ENCODE measurements at regions not wholly inside any gene's neighbourhood (a gene's known extent, or its start where the extent isn't known, plus 50 kb on each side); places are given as distances from the start of the nearest gene placed in this dataset.

DNA sequence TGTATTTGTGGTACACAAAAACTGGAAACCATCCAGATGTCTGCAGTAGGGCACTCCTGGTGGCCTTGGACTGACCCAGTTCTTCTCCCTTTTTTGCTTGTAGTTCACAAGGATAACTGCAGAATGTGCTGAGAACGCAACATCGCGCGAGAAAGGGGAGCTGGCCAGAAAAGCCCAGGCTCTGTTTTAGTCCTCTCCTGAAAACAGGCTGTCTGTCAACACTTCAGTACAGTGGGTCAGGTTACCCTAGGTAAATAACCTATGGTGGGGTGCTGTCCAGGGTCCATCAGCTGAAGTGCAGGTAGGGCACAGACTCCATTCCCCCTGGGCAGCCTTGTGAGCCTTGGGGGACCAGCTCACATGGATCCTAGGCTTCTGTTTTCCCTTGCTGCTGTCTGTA is 495.8 kb downstream of the MDFIC start:
- no TSS peak for BruUV-seq (replicated peaks)
- H3K4me2 ChIP-seq (ENCODE audit: low read length), result no peak overlapping the region
- no peaks in the 10 kb centered on the region for H3K79me2 ChIP-seq (ENCODE audit: insufficient read depth, low read depth, low read length)
- H4K20me1 ChIP-seq (ENCODE audit: insufficient read depth, low read length), result no peaks in the 10 kb centered on the region
- no peaks in the 10 kb centered on the region for H3K9me2 ChIP-seq (ENCODE audit: insufficient read depth, low read length)
- no peak overlapping the region for H3K4me3 ChIP-seq (ENCODE audit: low read depth, low read length, poor library complexity, severe bottlenecking)
- ChIA-PET POLR2A (no interaction called here), CTCF (ENCODE audit: unreplicated experiment) (no interaction called here)
- TF ChIP-seq, protein P1, sequence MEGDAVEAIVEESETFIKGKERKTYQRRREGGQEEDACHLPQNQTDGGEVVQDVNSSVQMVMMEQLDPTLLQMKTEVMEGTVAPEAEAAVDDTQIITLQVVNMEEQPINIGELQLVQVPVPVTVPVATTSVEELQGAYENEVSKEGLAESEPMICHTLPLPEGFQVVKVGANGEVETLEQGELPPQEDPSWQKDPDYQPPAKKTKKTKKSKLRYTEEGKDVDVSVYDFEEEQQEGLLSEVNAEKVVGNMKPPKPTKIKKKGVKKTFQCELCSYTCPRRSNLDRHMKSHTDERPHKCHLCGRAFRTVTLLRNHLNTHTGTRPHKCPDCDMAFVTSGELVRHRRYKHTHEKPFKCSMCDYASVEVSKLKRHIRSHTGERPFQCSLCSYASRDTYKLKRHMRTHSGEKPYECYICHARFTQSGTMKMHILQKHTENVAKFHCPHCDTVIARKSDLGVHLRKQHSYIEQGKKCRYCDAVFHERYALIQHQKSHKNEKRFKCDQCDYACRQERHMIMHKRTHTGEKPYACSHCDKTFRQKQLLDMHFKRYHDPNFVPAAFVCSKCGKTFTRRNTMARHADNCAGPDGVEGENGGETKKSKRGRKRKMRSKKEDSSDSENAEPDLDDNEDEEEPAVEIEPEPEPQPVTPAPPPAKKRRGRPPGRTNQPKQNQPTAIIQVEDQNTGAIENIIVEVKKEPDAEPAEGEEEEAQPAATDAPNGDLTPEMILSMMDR (conservative IDR thresholded peaks at IDR 0.05; ENCODE audit: low read length), result no peak
- TF ChIP-seq EZH2phosphoT487 (IDR thresholded peaks at IDR 0.05; ENCODE audit: borderline replicate concordance, low read depth, low read length), result no peak
- DNase-seq (ENCODE audit: low spot score), result no peak
- intact Hi-C loops (cut with micrococcal nuclease; ENCODE audit: unreplicated experiment), result no loop called here
- H3K36me3 ChIP-seq (ENCODE audit: insufficient read depth, low read length), result no peaks in the 10 kb centered on the region
- no peaks in the 10 kb centered on the region for H3K9me3 ChIP-seq (ENCODE audit: low read length)
- no peaks in the 10 kb centered on the region for H3K4me1 ChIP-seq (ENCODE audit: insufficient read depth, low read length, poor library complexity, severe bottlenecking)
- H2AFZ ChIP-seq (ENCODE audit: low read length), result no peak overlapping the region
- no peak overlapping the region for H3K27ac ChIP-seq (ENCODE audit: low read depth, low read length, poor library complexity, severe bottlenecking)

DNA sequence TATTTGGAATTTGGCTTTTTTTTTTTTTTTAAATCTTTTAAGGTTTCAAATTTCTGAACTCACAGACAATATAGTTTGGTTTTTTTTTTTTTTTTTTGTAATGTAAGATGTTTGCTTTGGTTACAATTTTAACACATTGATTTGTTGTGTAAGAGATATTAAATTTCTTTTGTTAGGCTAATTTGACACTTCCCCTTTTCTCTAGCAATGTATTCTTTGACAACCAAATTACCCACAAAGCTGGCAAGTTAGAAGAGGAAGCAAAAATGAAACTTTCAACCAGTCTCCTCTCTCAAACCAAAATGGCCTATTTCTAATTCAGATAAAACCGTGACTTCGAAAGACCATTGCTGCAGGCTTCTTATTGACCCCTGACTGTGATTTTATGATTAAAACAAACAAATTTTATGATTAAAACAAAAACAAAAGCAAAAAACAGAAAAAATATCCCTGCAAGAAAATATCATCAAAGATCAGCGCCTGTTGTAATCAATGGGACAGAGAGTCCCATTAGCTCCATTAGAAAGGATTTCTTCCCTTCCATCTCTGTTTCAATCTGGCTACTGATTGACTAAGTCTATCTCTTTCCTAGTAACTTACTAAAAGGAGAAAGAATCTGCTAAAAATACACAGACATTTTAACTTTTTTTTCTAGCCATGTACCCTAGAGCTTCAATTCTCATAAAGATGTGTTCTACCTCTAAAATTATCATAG is 489.2 kb downstream of the MDFIC start:
- intact Hi-C loops (cut with micrococcal nuclease; ENCODE audit: unreplicated experiment), result no loop called here
- peak; percentile 4 for DNase-seq (ENCODE audit: low spot score)
- H3K79me2 ChIP-seq (ENCODE audit: insufficient read depth, low read depth, low read length), result no peaks in the 10 kb centered on the region
- no peaks in the 10 kb centered on the region for H3K9me3 ChIP-seq (ENCODE audit: low read length)
- no peaks in the 10 kb centered on the region for H4K20me1 ChIP-seq (ENCODE audit: insufficient read depth, low read length)
- H3K27ac ChIP-seq (ENCODE audit: low read depth, low read length, poor library complexity, severe bottlenecking), result no peak overlapping the region
- ChIA-PET POLR2A (interaction anchor here (0.7 to 2.7 kb wide), 3 partner anchors 14 to 495 kb away, joined by 3 to 7 read pairs (median 6); no protein-coding TSS in a partner anchor), CTCF (ENCODE audit: unreplicated experiment) (no interaction called here)
- no peak for TF ChIP-seq EZH2phosphoT487 (IDR thresholded peaks at IDR 0.05; ENCODE audit: borderline replicate concordance, low read depth, low read length)
- TF ChIP-seq, protein P1 (conservative IDR thresholded peaks at IDR 0.05; ENCODE audit: low read length), result no peak
- H3K9me2 ChIP-seq (ENCODE audit: insufficient read depth, low read length), result no peaks in the 10 kb centered on the region
- no peak overlapping the region for H2AFZ ChIP-seq (ENCODE audit: low read length)
- H3K4me1 ChIP-seq (ENCODE audit: insufficient read depth, low read length, poor library complexity, severe bottlenecking), result no peaks in the 10 kb centered on the region
- no peaks in the 10 kb centered on the region for H3K36me3 ChIP-seq (ENCODE audit: insufficient read depth, low read length)
- BruUV-seq (replicated peaks), result no TSS peak
- no peak overlapping the region for H3K4me3 ChIP-seq (ENCODE audit: low read depth, low read length, poor library complexity, severe bottlenecking)
- no peak overlapping the region for H3K4me2 ChIP-seq (ENCODE audit: low read length)

DNA sequence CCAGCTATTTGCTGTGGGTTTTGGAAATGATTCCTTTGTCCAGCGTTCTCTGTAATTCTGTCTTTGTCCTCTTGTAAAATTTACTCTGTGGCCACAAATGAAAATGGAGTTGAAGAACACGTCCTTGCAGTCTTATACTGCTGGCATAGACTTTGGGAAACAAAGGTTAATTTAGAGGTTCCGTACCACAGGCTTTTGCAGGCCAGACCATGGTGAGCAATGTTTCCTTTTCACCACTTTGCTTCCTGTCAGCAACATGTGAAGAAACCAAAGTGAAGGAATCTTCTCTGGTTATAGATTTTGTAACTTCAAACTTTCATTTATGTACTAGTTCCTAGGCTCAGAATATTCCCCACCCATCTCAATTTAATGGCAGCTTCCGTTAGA is 488.5 kb downstream of the MDFIC start:
- H3K27ac ChIP-seq (ENCODE audit: low read depth, low read length, poor library complexity, severe bottlenecking), result no peak overlapping the region

More for the DNA sequence above, 488.5 kb downstream of the MDFIC start:
- Histone ChIP-seq H3K4me1 (ENCODE audit: insufficient read depth, low read length, poor library complexity, severe bottlenecking) (no peaks in the 10 kb centered on the region), H3K9me3 (ENCODE audit: low read length) (no peaks in the 10 kb centered on the region), H2AFZ (ENCODE audit: low read length) (no peak overlapping the region; the same call in 1 of the 2 replicates), H3K4me2 (ENCODE audit: low read length) (no peak overlapping the region), H4K20me1 (ENCODE audit: insufficient read depth, low read length) (no peaks in the 10 kb centered on the region), H3K79me2 (ENCODE audit: insufficient read depth, low read depth, low read length) (no peaks in the 10 kb centered on the region), H3K9me2 (ENCODE audit: insufficient read depth, low read length) (no peaks in the 10 kb centered on the region), H3K36me3 (ENCODE audit: insufficient read depth, low read length) (no peaks in the 10 kb centered on the region), H3K4me3 (ENCODE audit: low read depth, low read length, poor library complexity, severe bottlenecking) (no peak overlapping the region)
- intact Hi-C loops (cut with micrococcal nuclease; ENCODE audit: unreplicated experiment), result no loop called here
- no TSS peak for BruUV-seq (replicated peaks)
- CTCF ChIA-PET (ENCODE audit: unreplicated experiment), result no interaction called here
- no peak for DNase-seq (ENCODE audit: low spot score)
- TF ChIP-seq, protein P1 (conservative IDR thresholded peaks at IDR 0.05; ENCODE audit: low read length), result no peak
- TF ChIP-seq EZH2phosphoT487 (IDR thresholded peaks at IDR 0.05; ENCODE audit: borderline replicate concordance, low read depth, low read length), result no peak
- POLR2A ChIA-PET, result interaction anchor here (0.6 kb wide), 1 partner anchor 64 kb away, joined by 3 read pairs; no protein-coding TSS in a partner anchor
